Liver (tissue), 8 donors: ENCODE measurements at regions not wholly inside any gene's neighbourhood (a gene's known extent, or its start where the extent isn't known, plus 50 kb on each side); places are given as distances from the start of the nearest gene placed in this dataset.

Source experiments
- DNase-seq: peaks from one replicate; pipeline ENCODE4 v3.0.0-alpha.2; 2017; ENCODE audit warnings: low spot score
- H3K27ac ChIP-seq, 2 donors: one replicate each; pipeline ENCODE4 v1.7.0; 2013; ENCODE audit warnings: inconsistent platforms in 2 of 2, low read length in 2 of 2, control low read depth in 1 of 2, low read depth in 1 of 2, mild to moderate bottlenecking in 1 of 2
- H3K27me3 ChIP-seq, 4 donors: one replicate each; pipeline versions ENCODE4 v1.6.1 to v1.7.0; 2013; ENCODE audit warnings: low read length in 3 of 4, inconsistent platforms in 1 of 4, mild to moderate bottlenecking in 1 of 4, moderate library complexity in 1 of 4; ENCODE audit not compliant: control insufficient read depth in 4 of 4, insufficient read depth in 4 of 4
- H3K36me3 ChIP-seq, 4 donors: one replicate each; pipeline versions ENCODE4 v1.6.1 to v1.7.0; 2013; ENCODE audit warnings: low read length in 3 of 4, mild to moderate bottlenecking in 3 of 4, low read depth in 1 of 4, moderate library complexity in 1 of 4; ENCODE audit not compliant: control insufficient read depth in 4 of 4, insufficient read depth in 3 of 4
- H3K4me1 ChIP-seq, 4 donors: one replicate each; pipeline versions ENCODE4 v1.6.1 to v1.7.0; 2013; ENCODE audit warnings: low read length in 3 of 4, mild to moderate bottlenecking in 3 of 4, moderate library complexity in 1 of 4; ENCODE audit not compliant: control insufficient read depth in 4 of 4, insufficient read depth in 4 of 4
- H3K4me3 ChIP-seq, 3 donors: one replicate each; pipeline versions ENCODE4 v1.6.1 to v1.7.0; 2013; ENCODE audit warnings: low read length in 3 of 3, control low read depth in 1 of 3, low read depth in 1 of 3, mild to moderate bottlenecking in 1 of 3
- H3K9ac ChIP-seq, 2 donors: one replicate each; pipeline ENCODE4 v1.7.0; 2013; ENCODE audit warnings: low read length in 2 of 2, mild to moderate bottlenecking in 2 of 2, moderate library complexity in 2 of 2, control low read depth in 1 of 2, low read depth in 1 of 2
- H3K9me3 ChIP-seq, 4 donors: one replicate each; pipeline versions ENCODE4 v1.6.1 to v1.7.0; 2013; ENCODE audit warnings: low read length in 3 of 4; ENCODE audit not compliant: control insufficient read depth in 4 of 4
- ATF3 ChIP-seq: IDR thresholded peaks from 2 replicates; pipeline ENCODE4 v1.6.1; 2016; ENCODE audit warnings: antibody characterized with exemption
- EGR1 ChIP-seq, 2 donors: IDR thresholded peaks; 2 replicates each; pipeline ENCODE4 v1.6.1; 2016 to 2018; ENCODE audit warnings: antibody characterized with exemption in 2 of 2, low read depth in 2 of 2
- FOXA2 ChIP-seq: IDR thresholded peaks from 2 replicates; pipeline ENCODE4 v1.6.1; 2016; ENCODE audit warnings: antibody characterized with exemption
- GABPA ChIP-seq, 2 donors: IDR thresholded peaks in 1 of 2; conservative IDR thresholded peaks in 1 of 2; 2 replicates each; pipeline ENCODE4 v1.6.1; 2016; ENCODE audit warnings: antibody characterized with exemption in 2 of 2, mild to moderate bottlenecking in 1 of 2, moderate library complexity in 1 of 2
- HNF4A ChIP-seq, 2 donors: conservative IDR thresholded peaks; 2 replicates each; pipeline ENCODE4 v1.6.1; 2016; ENCODE audit warnings: antibody characterized with exemption in 2 of 2, mild to moderate bottlenecking in 2 of 2
- HNF4G ChIP-seq: IDR thresholded peaks from 2 replicates; pipeline ENCODE4 v1.6.1; 2016; ENCODE audit warnings: antibody characterized with exemption
- JUND ChIP-seq, 2 donors: IDR thresholded peaks; 2 replicates each; pipeline ENCODE4 v1.6.1; 2016; ENCODE audit warnings: antibody characterized with exemption in 2 of 2
- NR2F2 ChIP-seq: IDR thresholded peaks from 2 replicates; pipeline ENCODE4 v1.6.1; 2016; ENCODE audit warnings: antibody characterized with exemption
- RAD21 ChIP-seq, 2 donors: IDR thresholded peaks; 2 replicates each; pipeline ENCODE4 v1.6.1; 2016; ENCODE audit warnings: antibody characterized with exemption in 2 of 2, mild to moderate bottlenecking in 2 of 2
- RXRA ChIP-seq, 2 donors: IDR thresholded peaks; 2 replicates each; pipeline ENCODE4 v1.6.1; 2017 to 2018; ENCODE audit warnings: antibody characterized with exemption in 2 of 2, mild to moderate bottlenecking in 1 of 2
- SP1 ChIP-seq: IDR thresholded peaks from 2 replicates; pipeline ENCODE4 v1.6.1; 2018; ENCODE audit warnings: antibody characterized with exemption, mild to moderate bottlenecking
- TAF1 ChIP-seq: conservative IDR thresholded peaks from 2 replicates; pipeline ENCODE4 v1.6.1; 2016; ENCODE audit warnings: antibody characterized with exemption, mild to moderate bottlenecking
- YY1 ChIP-seq: IDR thresholded peaks from 2 replicates; pipeline ENCODE4 v1.6.1; 2016; ENCODE audit warnings: antibody characterized with exemption, mild to moderate bottlenecking
- WGBS: extraction: QIAGEN DNeasy Blood & Tissue Kit; methylation state at CpG from one replicate; pipeline ENCODE4 v1.1.7; 2013; 5-methylcytosine and 5-hydroxymethylcytosine counted together
- TF ChIP-seq, protein P1 (sequence below): fragments of 150-350 bp; IDR thresholded peaks from 2 replicates; pipeline ENCODE4 v1.5.1; 2017; ENCODE audit warnings: improper control_type of control experiment, low read depth, low read length; ENCODE audit not compliant: missing input control
- TF ChIP-seq, protein P2 (sequence below): IDR thresholded peaks from 2 replicates; pipeline ENCODE4 v1.6.1; 2016; ENCODE audit warnings: antibody characterized with exemption
- donor health status: healthy.
- donor health status: healthy.
- donor health status: healthy.
- donor health status: healthy.
- donor health status: healthy.

GRCh38 chr20:11437611-11438380, 479.9 kb upstream of the BTBD3 start:
- no peaks in the 10 kb centered on the region for H3K27me3 ChIP-seq
- H3K27ac ChIP-seq: no peak overlapping the region
- no peaks in the 10 kb centered on the region for H3K4me1 ChIP-seq
- H3K9me3 ChIP-seq: peaks cover 0 to 4% (median 1%) of the 10 kb centered on the region in 4 donors
- DNase-seq: no peak
- H3K4me3 ChIP-seq: no peak overlapping the region
- H3K36me3 ChIP-seq: no peaks in the 10 kb centered on the region
- WGBS: 91% methylated on average over 5 of the region's 5 CpGs
- H3K9ac ChIP-seq: no peak overlapping the region
- TF ChIP-seq ATF3: no peak
- no peak for TF ChIP-seq EGR1 (IDR thresholded peaks at IDR 0.05; ENCODE audit: low read depth in 2 of 2)
- TF ChIP-seq HNF4G: no peak
- TF ChIP-seq HNF4A (conservative IDR thresholded peaks at IDR 0.05): no peak
- TF ChIP-seq, protein P1, sequence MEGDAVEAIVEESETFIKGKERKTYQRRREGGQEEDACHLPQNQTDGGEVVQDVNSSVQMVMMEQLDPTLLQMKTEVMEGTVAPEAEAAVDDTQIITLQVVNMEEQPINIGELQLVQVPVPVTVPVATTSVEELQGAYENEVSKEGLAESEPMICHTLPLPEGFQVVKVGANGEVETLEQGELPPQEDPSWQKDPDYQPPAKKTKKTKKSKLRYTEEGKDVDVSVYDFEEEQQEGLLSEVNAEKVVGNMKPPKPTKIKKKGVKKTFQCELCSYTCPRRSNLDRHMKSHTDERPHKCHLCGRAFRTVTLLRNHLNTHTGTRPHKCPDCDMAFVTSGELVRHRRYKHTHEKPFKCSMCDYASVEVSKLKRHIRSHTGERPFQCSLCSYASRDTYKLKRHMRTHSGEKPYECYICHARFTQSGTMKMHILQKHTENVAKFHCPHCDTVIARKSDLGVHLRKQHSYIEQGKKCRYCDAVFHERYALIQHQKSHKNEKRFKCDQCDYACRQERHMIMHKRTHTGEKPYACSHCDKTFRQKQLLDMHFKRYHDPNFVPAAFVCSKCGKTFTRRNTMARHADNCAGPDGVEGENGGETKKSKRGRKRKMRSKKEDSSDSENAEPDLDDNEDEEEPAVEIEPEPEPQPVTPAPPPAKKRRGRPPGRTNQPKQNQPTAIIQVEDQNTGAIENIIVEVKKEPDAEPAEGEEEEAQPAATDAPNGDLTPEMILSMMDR: no peak
- TF ChIP-seq RAD21 (IDR thresholded peaks at IDR 0.05): no peak
- TF ChIP-seq SP1: no peak

DNA sequence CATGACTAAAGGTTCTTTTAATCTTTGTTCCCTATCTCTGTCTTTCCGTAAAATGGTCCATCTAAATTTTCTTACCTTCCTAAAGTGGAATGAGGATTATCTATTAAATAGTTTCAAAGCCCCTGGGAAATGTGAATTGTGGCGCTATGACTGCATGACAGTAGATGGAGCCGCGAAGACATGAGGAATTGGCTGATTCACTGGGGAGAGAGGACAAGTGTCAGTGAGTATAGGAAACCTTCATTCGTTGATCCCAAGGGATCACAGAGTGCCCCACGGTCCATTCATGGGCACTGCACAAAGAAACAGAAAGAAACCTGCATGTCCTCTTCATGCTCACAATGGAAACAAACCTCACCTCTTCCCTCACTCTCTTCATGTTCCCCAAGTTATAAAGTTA, 479.3 kb upstream of the BTBD3 start:
- Histone ChIP-seq H3K4me1 (no peaks in the 10 kb centered on the region), H3K9ac (no peak overlapping the region), H3K27ac (no peak overlapping the region), H3K9me3 (peaks cover 0 to 4% (median 1%) of the 10 kb centered on the region in 4 donors), H3K4me3 (no peak overlapping the region), H3K36me3 (no peaks in the 10 kb centered on the region), H3K27me3 (no peaks in the 10 kb centered on the region)
- no peak for DNase-seq
- WGBS: 79% methylated on average over 6 of the region's 6 CpGs
- TF ChIP-seq RXRA (IDR thresholded peaks at IDR 0.05): no peak
- TF ChIP-seq ATF3: no peak
- TF ChIP-seq HNF4A (conservative IDR thresholded peaks at IDR 0.05): no peak
- TF ChIP-seq, protein P2, sequence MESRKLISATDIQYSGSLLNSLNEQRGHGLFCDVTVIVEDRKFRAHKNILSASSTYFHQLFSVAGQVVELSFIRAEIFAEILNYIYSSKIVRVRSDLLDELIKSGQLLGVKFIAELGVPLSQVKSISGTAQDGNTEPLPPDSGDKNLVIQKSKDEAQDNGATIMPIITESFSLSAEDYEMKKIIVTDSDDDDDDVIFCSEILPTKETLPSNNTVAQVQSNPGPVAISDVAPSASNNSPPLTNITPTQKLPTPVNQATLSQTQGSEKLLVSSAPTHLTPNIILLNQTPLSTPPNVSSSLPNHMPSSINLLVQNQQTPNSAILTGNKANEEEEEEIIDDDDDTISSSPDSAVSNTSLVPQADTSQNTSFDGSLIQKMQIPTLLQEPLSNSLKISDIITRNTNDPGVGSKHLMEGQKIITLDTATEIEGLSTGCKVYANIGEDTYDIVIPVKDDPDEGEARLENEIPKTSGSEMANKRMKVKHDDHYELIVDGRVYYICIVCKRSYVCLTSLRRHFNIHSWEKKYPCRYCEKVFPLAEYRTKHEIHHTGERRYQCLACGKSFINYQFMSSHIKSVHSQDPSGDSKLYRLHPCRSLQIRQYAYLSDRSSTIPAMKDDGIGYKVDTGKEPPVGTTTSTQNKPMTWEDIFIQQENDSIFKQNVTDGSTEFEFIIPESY: no peak

- no peak overlapping the region for H3K27ac ChIP-seq
- TF ChIP-seq EGR1 (IDR thresholded peaks at IDR 0.05; ENCODE audit: low read depth in 2 of 2) (no peak), JUND (IDR thresholded peaks at IDR 0.05) (no peak), TAF1 (no peak), NR2F2 (no peak), YY1 (no peak), GABPA (IDR thresholded peaks at IDR 0.05 in 1 of 2, conservative IDR thresholded peaks at IDR 0.05 in 1 of 2) (no peak), SP1 (no peak), ATF3 (no peak), FOXA2 (no peak)
- TF ChIP-seq, protein P1: no peak
- TF ChIP-seq, protein P2: no peak
- H3K9ac ChIP-seq: no peak overlapping the region
- no peak overlapping the region for H3K4me3 ChIP-seq
- H3K4me1 ChIP-seq: no peaks in the 10 kb centered on the region
- no peaks in the 10 kb centered on the region for H3K9me3 ChIP-seq
- no peak for DNase-seq
- H3K36me3 ChIP-seq: no peaks in the 10 kb centered on the region
- no peaks in the 10 kb centered on the region for H3K27me3 ChIP-seq
- 41% methylated on average over 3 of the region's 3 CpGs for WGBS
Observed at GRCh38 chr20:11443382-11444119, 474.1 kb upstream of the BTBD3 start.
